ENCODE measurements at regions not wholly inside any gene's neighbourhood (a gene's known extent, or its start where the extent isn't known, plus 50 kb on each side); places are given as distances from the start of the nearest gene placed in this dataset.

GRCh38 chr20:7426890-7427496 is 513.3 kb downstream of the HAO1 start:
- Mint-ChIP-seq H3K4me3 (ENCODE audit: unreplicated experiment) (peak overlapping the region; percentile 36), H3K27ac (ENCODE audit: unreplicated experiment) (peak overlapping the region; percentile 70), H3K36me3 (ENCODE audit: unreplicated experiment) (no peaks in the 10 kb centered on the region), H3K4me1 (ENCODE audit: low read depth, unreplicated experiment) (peaks cover 13% of the 10 kb centered on the region), H3K27me3 (ENCODE audit: unreplicated experiment) (no peaks in the 10 kb centered on the region), H3K9me3 (ENCODE audit: unreplicated experiment) (no peaks in the 10 kb centered on the region)
- TF ChIP-seq, protein P1, sequence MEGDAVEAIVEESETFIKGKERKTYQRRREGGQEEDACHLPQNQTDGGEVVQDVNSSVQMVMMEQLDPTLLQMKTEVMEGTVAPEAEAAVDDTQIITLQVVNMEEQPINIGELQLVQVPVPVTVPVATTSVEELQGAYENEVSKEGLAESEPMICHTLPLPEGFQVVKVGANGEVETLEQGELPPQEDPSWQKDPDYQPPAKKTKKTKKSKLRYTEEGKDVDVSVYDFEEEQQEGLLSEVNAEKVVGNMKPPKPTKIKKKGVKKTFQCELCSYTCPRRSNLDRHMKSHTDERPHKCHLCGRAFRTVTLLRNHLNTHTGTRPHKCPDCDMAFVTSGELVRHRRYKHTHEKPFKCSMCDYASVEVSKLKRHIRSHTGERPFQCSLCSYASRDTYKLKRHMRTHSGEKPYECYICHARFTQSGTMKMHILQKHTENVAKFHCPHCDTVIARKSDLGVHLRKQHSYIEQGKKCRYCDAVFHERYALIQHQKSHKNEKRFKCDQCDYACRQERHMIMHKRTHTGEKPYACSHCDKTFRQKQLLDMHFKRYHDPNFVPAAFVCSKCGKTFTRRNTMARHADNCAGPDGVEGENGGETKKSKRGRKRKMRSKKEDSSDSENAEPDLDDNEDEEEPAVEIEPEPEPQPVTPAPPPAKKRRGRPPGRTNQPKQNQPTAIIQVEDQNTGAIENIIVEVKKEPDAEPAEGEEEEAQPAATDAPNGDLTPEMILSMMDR (IDR thresholded peaks at IDR 0.05; ENCODE audit: partially characterized antibody, unreplicated experiment): no peak
- no peak for DNase-seq

DNA sequence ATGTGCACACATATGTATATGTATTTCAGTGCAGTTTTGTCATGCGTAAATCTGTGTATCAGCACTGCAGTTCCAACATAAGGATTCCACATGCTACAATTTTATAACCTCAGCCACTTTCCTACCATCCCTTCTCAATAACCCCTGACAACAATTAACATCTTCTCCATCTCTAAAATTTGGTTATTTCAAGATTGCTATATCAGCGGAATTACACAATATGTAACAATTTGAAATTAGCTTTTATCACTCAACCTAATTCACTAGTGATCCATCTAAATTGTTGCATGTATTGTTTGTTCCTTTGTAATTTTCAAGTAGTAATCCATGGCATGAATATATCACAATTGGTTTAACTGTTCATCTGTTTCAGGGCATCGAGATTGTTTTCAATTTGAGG is 511.3 kb downstream of the HAO1 start:
- no peaks in the 10 kb centered on the region for H3K9me3 Mint-ChIP-seq (ENCODE audit: unreplicated experiment)
- TF ChIP-seq, protein P1 (IDR thresholded peaks at IDR 0.05; ENCODE audit: partially characterized antibody, unreplicated experiment): no peak
- H3K36me3 Mint-ChIP-seq (ENCODE audit: unreplicated experiment): no peaks in the 10 kb centered on the region
- H3K4me3 Mint-ChIP-seq (ENCODE audit: unreplicated experiment): no peak overlapping the region
- no peak overlapping the region for H3K27ac Mint-ChIP-seq (ENCODE audit: unreplicated experiment)
- DNase-seq: no peak
- peaks cover 13% of the 10 kb centered on the region for H3K4me1 Mint-ChIP-seq (ENCODE audit: low read depth, unreplicated experiment)
- H3K27me3 Mint-ChIP-seq (ENCODE audit: unreplicated experiment): no peaks in the 10 kb centered on the region

- Mint-ChIP-seq H3K27ac (ENCODE audit: unreplicated experiment) (no peak overlapping the region), H3K9me3 (ENCODE audit: unreplicated experiment) (no peaks in the 10 kb centered on the region), H3K27me3 (ENCODE audit: unreplicated experiment) (no peaks in the 10 kb centered on the region), H3K36me3 (ENCODE audit: unreplicated experiment) (no peaks in the 10 kb centered on the region), H3K4me3 (ENCODE audit: unreplicated experiment) (no peak overlapping the region), H3K4me1 (ENCODE audit: low read depth, unreplicated experiment) (peaks cover 3% of the 10 kb centered on the region)
- TF ChIP-seq, protein P1 (IDR thresholded peaks at IDR 0.05; ENCODE audit: partially characterized antibody, unreplicated experiment): no peak
- no peak for DNase-seq
These were observed 507.6 kb downstream of the HAO1 start for GRCh38 chr20:7432612-7433011.

GRCh38 chr20:7437311-7437710 is 502.9 kb downstream of the HAO1 start:
- no peaks in the 10 kb centered on the region for H3K9me3 Mint-ChIP-seq (ENCODE audit: unreplicated experiment)
- TF ChIP-seq, protein P1 (IDR thresholded peaks at IDR 0.05; ENCODE audit: partially characterized antibody, unreplicated experiment): no peak
- H3K4me3 Mint-ChIP-seq (ENCODE audit: unreplicated experiment): no peak overlapping the region
- no peak overlapping the region for H3K27ac Mint-ChIP-seq (ENCODE audit: unreplicated experiment)
- no peaks in the 10 kb centered on the region for H3K27me3 Mint-ChIP-seq (ENCODE audit: unreplicated experiment)
- DNase-seq: no peak
- peaks cover 3% of the 10 kb centered on the region for H3K36me3 Mint-ChIP-seq (ENCODE audit: unreplicated experiment)
- H3K4me1 Mint-ChIP-seq (ENCODE audit: low read depth, unreplicated experiment): peaks cover 6% of the 10 kb centered on the region

- Mint-ChIP-seq H3K36me3 (ENCODE audit: unreplicated experiment) (no peaks in the 10 kb centered on the region), H3K4me1 (ENCODE audit: low read depth, unreplicated experiment) (no peaks in the 10 kb centered on the region), H3K27me3 (ENCODE audit: unreplicated experiment) (no peaks in the 10 kb centered on the region), H3K27ac (ENCODE audit: unreplicated experiment) (no peak overlapping the region), H3K9me3 (ENCODE audit: unreplicated experiment) (no peaks in the 10 kb centered on the region), H3K4me3 (ENCODE audit: unreplicated experiment) (no peak overlapping the region)
- no peak for DNase-seq
- TF ChIP-seq, protein P1 (IDR thresholded peaks at IDR 0.05; ENCODE audit: partially characterized antibody, unreplicated experiment): no peak
These were observed 491.0 kb downstream of the HAO1 start for GRCh38 chr20:7449269-7449668.
